PC-9 (cell line): ENCODE measurements at regions not wholly inside any gene's neighbourhood (a gene's known extent, or its start where the extent isn't known, plus 50 kb on each side); places are given as distances from the start of the nearest gene placed in this dataset.
A peak's percentile ranks its signal among the peaks of the same experiment; 100 is the strongest.

Experiments
- BruUV-seq: library from RNA; stranded (reverse); fragments of 400-500 nt; replicated peaks from 2 replicates; lab custom pipeline; 2021; lab: Mats Ljungman, UMichigan
- CTCF ChIA-PET: fragments of 300-600 bp; sonication (Branson Sonifier 250); formaldehyde crosslinking; loops from one replicate; lab custom pipeline; 2022; ENCODE audit warnings: antibody characterized with exemption; lab: Charles Lee
- POLR2A ChIA-PET: fragments of 300-600 bp; sonication (Branson Sonifier 250); formaldehyde crosslinking; loops from one replicate; lab custom pipeline; 2022; ENCODE audit warnings: antibody characterized with exemption; ENCODE audit not compliant: unreplicated experiment; lab: Charles Lee
- DNase-seq, 2 experiments: peaks; one replicate each; pipeline versions ENCODE4 v3.0.0 to v3.0.0-alpha.2; 2015 to 2022; ENCODE audit warnings: mixed read lengths in 1 of 2
- H2AFZ ChIP-seq: fragments of 200-600 bp; sonication (generic); 2 replicates; pipeline ENCODE4 v1.8.1; 2017; ENCODE audit warnings: antibody characterized with exemption
- H3F3A ChIP-seq: fragments of 200-600 bp; sonication (generic); 2 replicates; pipeline ENCODE4 v1.8.1; 2017; ENCODE audit warnings: antibody characterized with exemption, mild to moderate bottlenecking, low read depth; ENCODE audit not compliant: insufficient read depth
- H3K27ac ChIP-seq: fragments of 200-600 bp; sonication (generic); 2 replicates; pipeline ENCODE4 v1.6.1; 2016; ENCODE audit warnings: mixed run types
- H3K27me3 ChIP-seq: fragments of 200-600 bp; sonication (generic); 2 replicates; pipeline ENCODE4 v1.6.1; 2016; ENCODE audit warnings: low read depth, mixed run types; ENCODE audit not compliant: insufficient read depth
- H3K36me3 ChIP-seq: fragments of 200-600 bp; sonication (generic); 2 replicates; pipeline ENCODE4 v1.6.1; 2016; ENCODE audit warnings: low read depth, mixed run types
- H3K4me1 ChIP-seq: fragments of 200-600 bp; sonication (generic); replicated peaks from 2 replicates; pipeline ENCODE4 v1.6.1; 2016; ENCODE audit warnings: mixed run types; ENCODE audit not compliant: insufficient read depth
- H3K4me2 ChIP-seq: fragments of 200-600 bp; sonication (generic); 2 replicates; pipeline ENCODE4 v1.6.1; 2017; ENCODE audit warnings: mixed run types
- H3K4me3 ChIP-seq: fragments of 200-600 bp; sonication (generic); 2 replicates; pipeline ENCODE4 v1.6.1; 2016; ENCODE audit warnings: mixed run types
- H3K79me2 ChIP-seq: fragments of 200-600 bp; sonication (generic); 2 replicates; pipeline ENCODE4 v1.6.1; 2017; ENCODE audit warnings: low read depth, mixed run types
- H3K9me2 ChIP-seq: fragments of 200-600 bp; sonication (generic); 2 replicates; pipeline ENCODE4 v1.8.1; 2017; ENCODE audit warnings: mild to moderate bottlenecking; ENCODE audit not compliant: insufficient read depth
- H3K9me3 ChIP-seq: fragments of 200-600 bp; sonication (generic); 2 replicates; pipeline ENCODE4 v1.8.1; 2016; ENCODE audit warnings: low read depth; ENCODE audit not compliant: insufficient read depth
- H4K20me1 ChIP-seq: fragments of 200-600 bp; sonication (generic); 2 replicates; pipeline ENCODE4 v1.8.1; 2017; ENCODE audit not compliant: insufficient read depth
- CTCF ChIP-seq: fragments of 200-600 bp; sonication (generic); conservative IDR thresholded peaks from 2 replicates; pipeline ENCODE4 v1.6.1; 2017; ENCODE audit warnings: mixed run types, antibody characterized with exemption, mild to moderate bottlenecking, moderate library complexity
- EZH2 ChIP-seq: fragments of 200-600 bp; sonication (generic); IDR thresholded peaks from 2 replicates; pipeline ENCODE4 v1.8.0; 2017; ENCODE audit warnings: antibody characterized with exemption, low read depth
- intact Hi-C: fragments of 100-400 bp; cut with micrococcal nuclease; formaldehyde crosslinking; loops from one replicate; pipeline ENCODE4 v1.10.0; 2022; ENCODE audit not compliant: unreplicated experiment

GRCh38 chr17:27986805-27987684 lies 55.4 kb upstream of the NLK start:
- ChIA-PET CTCF (no interaction called here), POLR2A (no interaction called here)
- H3K4me3 ChIP-seq = no peak overlapping the region
- no peak overlapping the region for H3K4me2 ChIP-seq
- no TSS peak for BruUV-seq
- H4K20me1 ChIP-seq = no peaks in the 10 kb centered on the region
- no peak for DNase-seq
- H3K79me2 ChIP-seq = no peaks in the 10 kb centered on the region
- H3K27me3 ChIP-seq = no peaks in the 10 kb centered on the region
- no peaks in the 10 kb centered on the region for H3K9me2 ChIP-seq
- no peak overlapping the region for H3K27ac ChIP-seq
- H3K36me3 ChIP-seq = no peaks in the 10 kb centered on the region
- H2AFZ ChIP-seq = no peak overlapping the region
- intact Hi-C loops = loop anchor here (5.0 to 10.0 kb wide), 2 partner anchors 58 to 180 kb away; partner anchors contain the start of gene NLK
- TF ChIP-seq EZH2 (no peak), CTCF (no peak)
- no peaks in the 10 kb centered on the region for H3K9me3 ChIP-seq
- 0 out of 2 replicates have a peak, but pooled peaks cover 8% of the 10 kb centered on the region for H3K4me1 ChIP-seq
- no peaks in the 10 kb centered on the region for H3F3A ChIP-seq

- no peaks in the 10 kb centered on the region for H4K20me1 ChIP-seq
- no peak overlapping the region for H2AFZ ChIP-seq
- intact Hi-C loops = loop anchor here (5.0 to 10.0 kb wide), 2 partner anchors 56 to 182 kb away; partner anchors contain the start of gene NLK
- no TSS peak for BruUV-seq
- H3K4me1 ChIP-seq = 0 out of 2 replicates have a peak, but pooled peaks cover 8% of the 10 kb centered on the region
- peak in 1 of 2 experiments; percentile 13 for DNase-seq
- no peaks in the 10 kb centered on the region for H3K9me2 ChIP-seq
- H3K27me3 ChIP-seq = no peaks in the 10 kb centered on the region
- TF ChIP-seq EZH2 (no peak), CTCF (no peak)
- ChIA-PET CTCF (no interaction called here), POLR2A (no interaction called here)
- no peak overlapping the region for H3K4me2 ChIP-seq
- no peak overlapping the region for H3K27ac ChIP-seq
- H3F3A ChIP-seq = no peaks in the 10 kb centered on the region
- H3K9me3 ChIP-seq = no peaks in the 10 kb centered on the region
- no peaks in the 10 kb centered on the region for H3K36me3 ChIP-seq
- no peaks in the 10 kb centered on the region for H3K79me2 ChIP-seq
- H3K4me3 ChIP-seq = no peak overlapping the region
Observed at GRCh38 chr17:27989046-27989445, 53.4 kb upstream of the NLK start.

GRCh38 chr17:27990100-27990499 lies 52.4 kb upstream of the NLK start:
- H4K20me1 ChIP-seq = no peaks in the 10 kb centered on the region
- H3K27me3 ChIP-seq = no peaks in the 10 kb centered on the region
- H3K27ac ChIP-seq = no peak overlapping the region
- no peaks in the 10 kb centered on the region for H3F3A ChIP-seq
- no peaks in the 10 kb centered on the region for H3K36me3 ChIP-seq
- H3K4me3 ChIP-seq = no peak overlapping the region
- CTCF ChIA-PET = interaction anchor here (0.5 kb wide), 1 partner anchor 968 kb away, joined by 6 read pairs; no protein-coding TSS in a partner anchor
- TF ChIP-seq CTCF = no peak
- TF ChIP-seq EZH2 = no peak
- intact Hi-C loops = no loop called here
- POLR2A ChIA-PET = no interaction called here
- DNase-seq = no peak
- no peaks in the 10 kb centered on the region for H3K79me2 ChIP-seq
- H3K4me1 ChIP-seq = 0 out of 2 replicates have a peak, but pooled peaks cover 8% of the 10 kb centered on the region
- H3K9me2 ChIP-seq = no peaks in the 10 kb centered on the region
- H2AFZ ChIP-seq = no peak overlapping the region
- H3K4me2 ChIP-seq = no peak overlapping the region
- BruUV-seq = no TSS peak
- no peaks in the 10 kb centered on the region for H3K9me3 ChIP-seq
